ENCODE measurements at regions not wholly inside any gene's neighbourhood (a gene's known extent, or its start where the extent isn't known, plus 50 kb on each side); places are given as distances from the start of the nearest gene placed in this dataset.
"Not testable (repeated sequence)": the region's sequence is repeated elsewhere in the genome, so short reads cannot be mapped to it uniquely, and the experiment has no call there.

GRCh38 chr6:151154418-151154817 lies 85.3 kb upstream of the AKAP12 start:
- DNase-seq = peak; percentile 41

DNA sequence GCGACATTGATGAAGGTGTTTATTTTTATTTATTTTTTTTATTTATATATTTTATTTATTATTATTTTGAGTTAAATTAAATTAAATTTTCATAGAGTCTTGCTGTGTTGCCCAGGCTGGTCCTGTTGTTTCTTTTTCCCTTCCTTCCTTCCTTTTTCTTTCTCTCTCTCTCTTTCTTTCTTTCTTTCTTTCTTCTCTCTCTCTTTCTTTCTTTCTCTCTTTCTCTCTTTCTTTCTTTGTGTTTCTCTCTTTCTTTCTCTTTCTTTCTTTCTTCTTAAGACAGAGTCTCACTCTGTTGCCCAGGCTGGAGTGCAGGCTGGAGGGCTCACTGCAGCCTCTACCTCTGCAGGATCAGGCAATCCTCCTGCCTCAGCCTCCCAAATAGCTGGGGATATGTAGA lies 84.7 kb upstream of the AKAP12 start:
- DNase-seq = no peak

DNA sequence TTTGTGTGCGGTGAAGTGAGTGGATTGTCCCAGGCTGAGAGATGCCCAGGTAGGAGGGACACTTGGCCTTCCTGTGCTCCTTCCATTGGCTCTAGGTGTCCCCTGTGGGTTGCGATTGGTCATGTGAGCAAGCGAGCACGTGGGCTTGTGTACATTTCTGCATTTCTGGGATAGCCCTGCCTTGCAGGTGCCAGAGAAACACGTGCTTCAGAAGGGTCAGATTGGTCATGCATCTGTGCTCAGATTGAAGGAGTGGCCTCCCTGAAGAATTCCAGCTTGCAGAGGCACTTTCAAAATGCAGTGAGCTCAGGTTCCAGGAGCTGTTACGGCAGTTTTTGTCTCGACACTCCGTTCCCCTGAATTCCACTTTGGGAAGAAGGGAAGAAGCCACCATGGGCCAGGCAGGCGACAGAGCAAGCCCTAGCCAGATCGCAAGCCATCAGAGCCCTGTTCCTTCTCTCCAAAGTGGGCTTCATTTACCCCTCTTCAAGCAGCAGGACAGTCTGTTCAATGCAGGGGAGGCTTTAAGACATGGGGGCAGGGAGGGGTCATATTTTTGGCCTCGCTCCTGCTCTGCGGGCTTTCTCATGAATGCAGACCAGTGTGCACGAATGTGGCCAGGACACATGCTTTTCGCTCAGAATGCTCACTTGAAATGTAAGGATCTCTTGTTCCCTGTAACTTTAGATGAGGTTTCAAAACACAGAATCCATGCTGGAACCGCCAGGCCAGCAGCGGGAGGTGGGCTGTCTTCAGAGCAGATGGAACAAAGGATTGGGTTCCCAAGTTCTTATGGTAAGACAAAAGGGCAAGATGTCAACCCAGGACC lies 78.6 kb upstream of the AKAP12 start:
- DNase-seq = peak; percentile 91

DNA sequence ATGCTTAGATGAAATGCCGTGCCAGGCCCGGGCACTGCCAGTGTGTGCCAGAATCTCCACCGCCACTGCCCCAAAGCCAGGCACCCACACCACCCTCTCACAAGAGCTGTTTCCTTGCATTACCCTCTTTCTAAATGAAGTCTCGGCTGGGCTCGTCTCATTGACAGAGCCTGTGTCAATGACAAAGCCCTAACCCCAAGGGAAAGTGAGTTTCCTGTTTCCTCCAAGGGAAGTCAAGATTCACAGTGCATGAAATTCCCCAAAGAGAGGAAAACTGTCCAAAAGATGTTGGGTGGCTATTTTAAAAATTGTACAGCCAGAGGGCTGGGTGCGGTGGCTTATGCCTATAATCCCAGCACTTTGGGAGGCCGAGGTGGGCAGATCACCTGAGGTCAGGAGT lies 75.4 kb upstream of the AKAP12 start:
- DNase-seq = no peak

DNA sequence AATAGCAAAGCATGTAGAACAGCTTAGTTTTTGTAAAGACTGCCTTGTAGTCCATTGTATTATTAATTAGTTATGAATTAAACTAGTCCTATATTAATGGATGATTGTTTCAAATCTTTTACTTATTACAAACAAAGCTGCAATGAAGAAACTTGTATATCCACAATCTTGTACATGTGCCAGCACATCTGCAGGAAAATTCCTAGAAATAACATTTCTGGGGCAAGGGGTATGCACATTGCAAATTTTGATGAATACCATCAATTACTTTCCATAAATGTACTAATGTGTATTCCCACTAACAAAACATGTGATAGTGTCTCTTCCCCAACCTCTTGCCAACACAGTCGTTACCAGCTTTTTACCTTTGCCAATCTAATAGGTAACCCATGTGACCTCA lies 73.6 kb upstream of the AKAP12 start:
- no peak for DNase-seq

DNA sequence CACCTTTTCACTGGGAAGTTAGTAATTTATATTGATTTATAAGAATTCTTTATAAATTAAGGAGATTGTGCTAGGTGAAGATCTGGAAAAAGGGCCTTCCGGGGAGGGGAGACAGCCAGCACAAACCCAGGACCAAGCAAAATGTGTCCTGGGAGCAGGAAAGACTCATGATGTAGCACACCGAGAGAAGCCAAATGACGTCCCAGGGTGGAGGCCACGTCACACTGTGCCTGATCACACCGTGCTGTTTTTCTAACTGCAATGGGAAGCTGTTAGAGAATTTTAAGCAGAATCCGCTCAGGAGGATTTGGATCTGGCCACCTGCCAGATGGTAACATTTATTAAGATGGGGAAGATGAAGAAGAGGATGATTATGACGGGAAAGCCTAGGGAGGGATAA lies 72.7 kb upstream of the AKAP12 start:
- DNase-seq = no peak

- no peak for DNase-seq
Observed at GRCh38 chr6:151170622-151171246, 69.0 kb upstream of the AKAP12 start.

DNA sequence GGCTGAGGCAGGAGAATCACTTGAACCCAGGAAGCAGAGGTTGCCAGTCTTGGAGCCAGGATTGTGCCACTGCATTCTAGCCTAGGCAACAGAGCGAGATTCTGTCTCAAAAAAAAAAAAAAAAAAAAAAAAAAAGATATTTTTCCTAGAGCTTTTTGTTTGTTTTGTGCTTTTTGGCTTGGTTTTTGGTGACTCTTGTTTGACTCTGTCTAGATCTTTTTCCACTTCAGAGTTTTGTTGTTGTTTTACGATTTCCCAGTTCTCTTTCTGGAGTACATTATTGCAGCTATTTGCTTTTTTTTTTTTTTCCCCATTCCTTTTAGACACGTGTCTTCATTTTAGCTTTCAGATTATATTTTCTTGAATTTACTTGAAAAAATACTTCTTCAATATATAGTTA lies 67.0 kb upstream of the AKAP12 start:
- no peak for DNase-seq

DNA sequence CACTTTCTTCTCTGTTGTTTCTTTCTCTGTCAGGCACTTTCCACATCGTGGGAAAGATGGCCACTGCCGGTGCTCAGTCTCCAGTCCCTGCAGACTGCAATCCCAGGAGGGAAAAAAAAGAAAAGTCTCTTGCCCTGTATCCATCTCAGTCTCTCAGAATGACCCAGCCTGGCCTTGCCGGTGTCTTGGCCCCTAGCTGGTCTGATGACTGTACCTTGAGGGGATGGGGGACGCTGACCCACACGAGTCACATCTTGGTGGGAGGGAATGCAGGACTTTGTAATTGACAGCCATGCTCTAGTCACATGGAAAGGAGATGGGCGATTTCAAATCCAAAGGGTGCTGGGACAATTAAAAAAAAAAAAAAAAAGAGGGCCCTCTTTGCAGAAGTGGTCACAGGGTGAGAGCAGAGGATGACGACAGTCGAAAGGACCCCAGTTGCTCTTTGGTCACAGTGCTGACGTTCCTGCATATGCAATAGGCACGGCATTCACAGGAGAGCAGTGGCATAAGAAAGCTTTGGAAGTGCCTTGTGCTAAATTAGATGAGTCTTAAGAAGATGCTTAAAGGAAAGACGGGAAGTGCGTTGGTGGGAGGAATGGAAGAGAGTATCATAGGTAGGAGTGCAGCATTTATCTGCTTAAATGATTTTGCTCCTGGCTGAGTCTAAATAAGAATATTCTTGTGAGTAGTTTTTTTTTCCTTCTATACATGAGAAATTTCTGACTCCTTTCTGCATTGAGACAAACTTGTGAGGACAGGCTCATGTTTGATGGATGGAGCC lies 63.9 kb upstream of the AKAP12 start:
- DNase-seq = no peak

- DNase-seq = no peak
Observed at GRCh38 chr6:151176911-151177770, 62.6 kb upstream of the AKAP12 start.

- DNase-seq = no peak
Observed at GRCh38 chr6:151178373-151178772, 61.4 kb upstream of the AKAP12 start.

DNA sequence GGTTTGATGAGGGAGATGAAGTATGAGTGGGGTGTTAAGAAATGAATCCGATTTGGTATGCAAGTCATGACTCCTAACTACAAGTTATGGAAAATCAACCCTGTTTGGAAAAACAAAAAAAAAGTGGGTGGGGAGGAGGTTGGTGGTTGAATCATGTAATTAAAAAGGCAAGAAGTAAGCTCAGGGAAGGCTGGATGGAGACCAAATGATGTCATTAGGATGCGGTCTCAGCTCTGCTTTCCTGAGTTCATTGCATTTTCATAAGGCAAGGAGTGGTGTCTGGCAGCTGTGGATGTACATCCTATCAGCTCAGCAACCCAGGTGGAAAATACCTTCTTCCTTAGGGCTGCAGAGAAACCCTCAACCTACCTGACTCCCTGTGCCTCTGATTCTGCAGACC lies 60.4 kb upstream of the AKAP12 start:
- no peak for DNase-seq

GRCh38 chr6:151180330-151181048 lies 59.3 kb upstream of the AKAP12 start:
- DNase-seq = no peak

DNA sequence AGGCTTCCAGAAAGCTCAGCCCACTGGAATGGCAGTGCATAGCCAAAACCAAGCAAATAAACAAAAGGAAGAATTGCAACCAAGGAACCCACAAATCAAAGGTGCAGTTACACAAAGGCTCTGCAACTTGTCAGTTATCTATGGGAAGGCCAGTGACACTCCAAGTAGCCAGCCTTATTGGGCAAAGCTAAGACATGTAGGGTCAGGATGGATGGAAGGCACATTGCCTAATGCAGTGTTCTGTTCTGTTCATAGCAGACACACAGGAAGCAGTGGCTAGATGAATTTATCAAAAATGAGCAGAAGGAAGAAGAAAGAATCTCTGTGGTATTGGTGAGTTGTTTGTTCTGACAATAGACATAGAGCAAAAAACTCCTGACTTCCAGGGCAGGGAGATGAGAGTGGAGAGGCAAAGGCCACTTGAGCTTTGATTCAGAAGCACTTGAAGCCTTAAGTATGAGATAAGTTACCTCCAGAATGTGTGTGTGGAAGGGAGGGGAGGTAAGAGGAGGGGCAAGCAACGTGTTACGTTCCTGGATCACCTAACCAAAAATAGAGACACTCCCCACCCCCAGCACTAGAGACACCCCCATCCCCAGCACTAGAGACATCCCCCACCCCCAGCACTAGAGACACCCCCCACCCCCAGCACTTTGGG lies 57.9 kb upstream of the AKAP12 start:
- DNase-seq = no peak

DNA sequence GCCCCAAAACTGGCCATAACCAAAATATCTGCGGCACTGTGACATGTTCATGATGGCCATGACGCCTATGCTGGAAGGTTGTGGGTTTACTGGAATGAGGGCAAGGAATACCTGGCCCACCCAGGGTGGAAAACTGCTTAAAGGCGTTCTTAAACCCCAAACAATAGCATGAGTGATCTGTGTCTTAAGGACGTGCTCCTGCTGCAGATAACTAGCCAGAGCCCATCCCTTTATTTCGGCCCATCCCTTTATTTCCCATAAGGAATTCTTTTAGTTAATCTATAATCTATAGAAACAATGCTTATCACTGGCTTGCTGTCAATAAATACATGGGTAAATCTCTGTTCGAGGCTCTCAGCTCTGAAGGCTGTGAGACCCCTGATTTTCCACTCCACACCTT lies 56.8 kb upstream of the AKAP12 start:
- not testable (repeated sequence) for DNase-seq

- no peak for DNase-seq
Observed at GRCh38 chr6:151185148-151185547, 54.6 kb upstream of the AKAP12 start.

DNA sequence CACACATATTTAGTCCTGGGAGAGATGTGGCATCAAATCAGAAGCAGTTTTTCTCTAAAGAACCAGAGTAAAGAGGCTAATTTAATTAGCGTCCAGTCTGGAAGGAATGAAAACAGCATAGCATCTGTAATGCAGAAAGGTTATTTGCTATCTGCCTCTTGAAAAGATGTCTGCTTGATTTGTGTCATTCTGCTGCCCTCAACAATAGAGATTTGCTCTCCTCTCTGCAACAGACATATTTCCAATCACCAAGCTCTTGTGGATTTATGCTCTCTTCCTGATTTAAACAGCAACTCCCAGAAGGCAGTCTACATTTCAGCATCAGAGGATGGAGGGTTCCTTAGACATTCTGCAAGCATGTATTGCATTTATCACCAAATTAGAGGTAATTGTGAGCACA lies 53.5 kb upstream of the AKAP12 start:
- no peak for DNase-seq

DNA sequence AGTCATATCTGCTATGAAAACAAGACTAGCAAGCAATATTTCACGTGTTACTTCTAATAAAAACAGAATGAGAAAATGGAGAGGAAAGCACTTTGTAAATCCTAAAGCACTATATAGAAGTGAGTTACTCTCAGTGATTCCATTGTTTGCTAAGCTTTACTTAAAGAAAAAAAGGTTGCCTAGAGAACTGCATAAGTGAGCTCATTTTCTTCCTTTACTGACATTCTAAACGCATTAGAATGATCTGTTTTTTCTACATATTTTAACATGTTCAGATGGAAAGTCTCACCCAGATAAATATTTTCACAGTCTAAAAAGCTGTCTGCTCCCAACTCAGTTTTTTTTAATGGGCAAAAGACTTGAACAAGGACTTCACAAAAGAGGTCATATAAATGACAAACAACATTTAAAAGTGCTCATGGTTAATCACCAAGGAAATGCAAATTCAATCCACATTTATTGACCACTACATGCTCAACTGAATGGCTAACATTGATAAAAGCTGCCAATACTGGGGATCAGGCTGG lies 52.9 kb upstream of the AKAP12 start:
- no peak for DNase-seq
